Activated CD4-positive, alpha-beta memory T cell treated with anti-CD3 and anti-CD28 coated beads for 36 hours (primary cell): ENCODE measurements at regions not wholly inside any gene's neighbourhood (a gene's known extent, or its start where the extent isn't known, plus 50 kb on each side); places are given as distances from the start of the nearest gene placed in this dataset.
A peak's percentile ranks its signal among the peaks of the same experiment; 100 is the strongest.

Experiments used
- CTCF ChIA-PET: fragments of 350-600 bp; sonication (Branson Sonifier 250); formaldehyde crosslinking; loops from one replicate; lab custom pipeline; 2021; ENCODE audit warnings: antibody characterized with exemption, inconsistent platforms; lab: Charles Lee
- POLR2A ChIA-PET: fragments of 350-600 bp; sonication (Branson Sonifier 250); formaldehyde crosslinking; loops from one replicate; lab custom pipeline; 2021; ENCODE audit warnings: antibody characterized with exemption; lab: Charles Lee
- DNase-seq: peaks from one replicate; pipeline ENCODE4 v3.0.0-alpha.2; 2020
- H3K27ac Mint-ChIP-seq: one replicate; pipeline ENCODE4 v1.8.0; 2021; ENCODE audit warnings: mixed read lengths
- H3K27me3 Mint-ChIP-seq: one replicate; pipeline ENCODE4 v1.8.0; 2021; ENCODE audit warnings: mixed read lengths
- H3K36me3 Mint-ChIP-seq: one replicate; pipeline ENCODE4 v1.8.0; 2021; ENCODE audit warnings: mixed read lengths
- H3K4me1 Mint-ChIP-seq: one replicate; pipeline ENCODE4 v1.8.0; 2021; ENCODE audit warnings: low read depth, mixed read lengths
- H3K4me3 Mint-ChIP-seq: one replicate; pipeline ENCODE4 v1.8.0; 2021; ENCODE audit warnings: mild to moderate bottlenecking, mixed read lengths
- H3K9me3 Mint-ChIP-seq: one replicate; pipeline ENCODE4 v1.8.0; 2021; ENCODE audit warnings: mixed read lengths
- intact Hi-C: fragments of 100-400 bp; cut with micrococcal nuclease; formaldehyde crosslinking; loops from one replicate; pipeline ENCODE4 v1.15.1; 2023

DNA sequence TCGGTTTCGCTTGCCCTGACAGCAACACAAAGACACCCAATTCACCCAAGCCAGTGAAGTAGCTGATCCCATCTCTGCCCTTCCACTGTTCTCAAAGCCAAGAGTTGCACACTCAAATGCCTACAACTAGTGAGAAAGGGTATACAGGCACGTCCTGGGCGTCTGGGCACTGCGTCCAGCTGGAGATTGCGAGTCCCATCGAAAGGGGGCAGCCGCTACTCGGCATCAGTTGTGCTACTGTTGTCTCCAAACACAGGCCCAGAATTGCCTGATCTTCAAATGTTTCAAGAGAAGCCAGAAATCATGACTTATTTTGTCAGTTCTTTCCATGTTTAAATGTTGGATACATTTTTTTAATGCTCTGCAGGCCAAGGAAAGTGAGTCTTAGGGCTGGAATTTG is 487.8 kb downstream of the BCOR start:
- DNase-seq: no peak

DNA sequence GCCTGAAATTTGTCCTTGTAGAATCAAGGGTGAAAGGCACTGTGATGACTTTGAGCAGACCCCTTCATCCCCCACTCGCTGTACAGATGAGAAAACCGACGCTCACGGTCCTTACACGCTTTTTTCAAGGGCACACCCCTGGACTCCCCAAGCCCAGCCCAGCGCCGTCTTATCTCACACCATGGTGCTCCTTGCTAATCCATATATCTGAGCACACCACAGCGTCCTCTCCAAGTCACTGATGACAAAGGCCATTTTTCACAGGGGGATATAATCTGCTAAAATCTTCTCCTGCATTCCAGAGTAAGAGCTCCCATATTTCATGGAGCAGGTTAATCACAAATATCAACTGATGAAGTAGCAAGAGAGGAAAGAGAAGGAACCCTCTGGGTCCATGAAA is 486.3 kb downstream of the BCOR start:
- no peaks in the 10 kb centered on the region for H3K9me3 Mint-ChIP-seq
- CTCF ChIA-PET: no interaction called here
- POLR2A ChIA-PET: no interaction called here
- H3K27ac Mint-ChIP-seq: no peak overlapping the region
- H3K27me3 Mint-ChIP-seq: no peaks in the 10 kb centered on the region
- no peak for DNase-seq
- no peak overlapping the region for H3K4me3 Mint-ChIP-seq
- no peaks in the 10 kb centered on the region for H3K36me3 Mint-ChIP-seq
- peaks cover 25% of the 10 kb centered on the region for H3K4me1 Mint-ChIP-seq
- intact Hi-C loops: loop anchor here (5.0 to 10.0 kb wide), 2 partner anchors 124 to 347 kb away; no protein-coding TSS in a partner anchor

More for the DNA sequence above, 487.8 kb downstream of the BCOR start:
- CTCF ChIA-PET: no interaction called here
- intact Hi-C loops: loop anchor here (5.0 to 10.0 kb wide), 2 partner anchors 123 to 345 kb away; no protein-coding TSS in a partner anchor
- Mint-ChIP-seq H3K9me3 (no peaks in the 10 kb centered on the region), H3K27me3 (no peaks in the 10 kb centered on the region), H3K27ac (no peak overlapping the region), H3K4me1 (peaks cover 14% of the 10 kb centered on the region), H3K4me3 (no peak overlapping the region), H3K36me3 (no peaks in the 10 kb centered on the region)
- POLR2A ChIA-PET: no interaction called here

DNA sequence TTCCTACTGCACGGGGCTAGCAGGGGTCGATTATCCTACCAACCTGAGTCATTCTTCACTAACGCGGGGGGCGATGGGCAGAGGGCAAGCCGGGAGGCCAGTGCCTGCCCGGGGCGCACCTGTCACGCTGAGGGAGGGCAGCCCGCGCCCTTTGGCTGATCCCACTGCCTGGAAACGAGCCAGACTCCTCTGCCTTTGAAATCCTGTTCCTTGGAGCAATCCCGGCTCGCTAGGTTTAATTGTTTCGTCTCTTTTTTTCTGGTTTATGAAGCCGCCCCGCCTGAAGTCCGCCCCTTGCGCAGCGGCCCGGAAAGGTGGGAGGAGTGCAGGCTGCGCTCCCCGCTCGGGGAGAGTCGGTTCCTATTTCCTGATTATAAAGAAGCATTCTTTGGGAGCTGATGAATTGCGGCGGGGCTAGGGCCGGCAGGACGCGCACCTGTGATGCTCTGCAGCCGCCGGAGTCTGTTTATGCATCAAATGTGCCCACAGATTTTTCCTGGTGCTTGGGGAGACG is 484.2 kb downstream of the BCOR start:
- peak; percentile 35 for DNase-seq
- POLR2A ChIA-PET: interaction anchor here (0.7 to 1.6 kb wide), 4 partner anchors 18 to 282 kb away, joined by 3 to 8 read pairs (median 4); no protein-coding TSS in a partner anchor

DNA sequence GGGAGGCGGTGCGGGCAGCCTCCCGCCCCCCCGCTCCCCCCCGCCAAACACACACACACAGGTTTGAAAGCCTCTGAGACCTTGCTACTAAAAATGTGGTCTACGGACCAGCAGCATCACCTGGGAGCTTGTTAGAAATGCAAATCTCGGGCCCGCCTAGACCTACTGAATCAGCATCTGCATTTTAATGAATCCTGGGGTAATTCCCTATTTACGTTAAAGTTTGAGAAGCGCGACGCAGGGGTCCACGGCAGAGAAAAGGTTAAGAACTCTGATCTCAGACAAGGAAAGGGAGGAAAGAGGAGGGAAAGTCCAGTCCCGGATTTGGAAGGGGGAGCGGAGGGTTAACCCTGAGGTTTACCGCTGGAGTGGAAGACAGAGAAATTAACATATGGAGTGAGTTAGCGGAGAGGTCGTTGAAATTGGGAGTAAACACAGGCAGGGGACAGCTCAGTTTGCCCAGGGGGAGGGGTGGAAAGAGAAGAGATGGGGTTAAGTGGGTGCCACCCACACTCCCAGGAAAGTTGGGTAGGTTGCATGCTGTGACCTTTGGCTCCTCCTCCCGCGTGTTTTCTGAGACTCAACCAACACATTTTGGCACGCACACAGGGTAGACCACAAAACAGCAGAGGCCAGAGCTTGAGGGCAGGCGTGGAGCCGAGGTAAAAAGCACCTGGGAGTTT is 483.6 kb downstream of the BCOR start:
- peaks cover 29% of the 10 kb centered on the region for H3K4me1 Mint-ChIP-seq
- peak overlapping the region; percentile 95 for H3K27ac Mint-ChIP-seq
- no peaks in the 10 kb centered on the region for H3K9me3 Mint-ChIP-seq
- ChIA-PET POLR2A (interaction anchor here (0.7 to 1.6 kb wide), 4 partner anchors 18 to 283 kb away, joined by 3 to 8 read pairs (median 4); no protein-coding TSS in a partner anchor), CTCF (no interaction called here)
- DNase-seq: peak; percentile 84
- no peaks in the 10 kb centered on the region for H3K36me3 Mint-ChIP-seq
- H3K4me3 Mint-ChIP-seq: peak overlapping the region; percentile 78
- no peaks in the 10 kb centered on the region for H3K27me3 Mint-ChIP-seq
- intact Hi-C loops: loop anchor here (1.0 to 10.0 kb wide), 5 partner anchors 18 to 349 kb away; no protein-coding TSS in a partner anchor

More for the DNA sequence above, 484.2 kb downstream of the BCOR start:
- no peaks in the 10 kb centered on the region for H3K9me3 Mint-ChIP-seq
- intact Hi-C loops: loop anchor here (5.0 to 10.0 kb wide), 2 partner anchors 126 to 349 kb away; no protein-coding TSS in a partner anchor
- peak overlapping the region; percentile 95 for H3K27ac Mint-ChIP-seq
- peaks cover 29% of the 10 kb centered on the region for H3K4me1 Mint-ChIP-seq
- no peaks in the 10 kb centered on the region for H3K27me3 Mint-ChIP-seq
- CTCF ChIA-PET: interaction anchor here (0.6 kb wide), 1 partner anchor 173 kb away, joined by 3 read pairs; no protein-coding TSS in a partner anchor
- peak overlapping the region; percentile 78 for H3K4me3 Mint-ChIP-seq
- no peaks in the 10 kb centered on the region for H3K36me3 Mint-ChIP-seq

DNA sequence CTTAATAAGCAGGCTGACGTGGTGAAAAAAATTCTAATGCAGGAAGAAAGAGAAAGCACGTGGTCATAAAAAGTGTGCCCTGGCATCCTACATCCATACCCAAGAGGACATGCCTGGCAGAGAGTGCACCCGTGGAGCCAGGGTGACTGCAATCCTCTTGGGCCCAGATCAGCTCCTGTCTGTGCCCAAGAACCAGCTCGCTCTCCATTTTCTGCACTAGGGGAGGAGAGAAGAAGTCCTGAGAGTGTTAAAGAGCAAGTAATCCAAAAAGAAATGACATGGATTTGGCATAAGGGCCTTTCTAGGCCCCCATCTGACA is 483.1 kb downstream of the BCOR start:
- no peaks in the 10 kb centered on the region for H3K9me3 Mint-ChIP-seq
- no peaks in the 10 kb centered on the region for H3K27me3 Mint-ChIP-seq
- peak overlapping the region; percentile 78 for H3K4me3 Mint-ChIP-seq
- ChIA-PET CTCF (no interaction called here), POLR2A (interaction anchor here (1.2 to 1.6 kb wide), 3 partner anchors 19 to 283 kb away, joined by 3 to 8 read pairs (median 4); no protein-coding TSS in a partner anchor)
- H3K36me3 Mint-ChIP-seq: no peaks in the 10 kb centered on the region
- peaks cover 29% of the 10 kb centered on the region for H3K4me1 Mint-ChIP-seq
- intact Hi-C loops: loop anchor here (1.0 to 10.0 kb wide), 5 partner anchors 18 to 350 kb away; no protein-coding TSS in a partner anchor
- no peak for DNase-seq
- peak overlapping the region; percentile 95 for H3K27ac Mint-ChIP-seq

DNA sequence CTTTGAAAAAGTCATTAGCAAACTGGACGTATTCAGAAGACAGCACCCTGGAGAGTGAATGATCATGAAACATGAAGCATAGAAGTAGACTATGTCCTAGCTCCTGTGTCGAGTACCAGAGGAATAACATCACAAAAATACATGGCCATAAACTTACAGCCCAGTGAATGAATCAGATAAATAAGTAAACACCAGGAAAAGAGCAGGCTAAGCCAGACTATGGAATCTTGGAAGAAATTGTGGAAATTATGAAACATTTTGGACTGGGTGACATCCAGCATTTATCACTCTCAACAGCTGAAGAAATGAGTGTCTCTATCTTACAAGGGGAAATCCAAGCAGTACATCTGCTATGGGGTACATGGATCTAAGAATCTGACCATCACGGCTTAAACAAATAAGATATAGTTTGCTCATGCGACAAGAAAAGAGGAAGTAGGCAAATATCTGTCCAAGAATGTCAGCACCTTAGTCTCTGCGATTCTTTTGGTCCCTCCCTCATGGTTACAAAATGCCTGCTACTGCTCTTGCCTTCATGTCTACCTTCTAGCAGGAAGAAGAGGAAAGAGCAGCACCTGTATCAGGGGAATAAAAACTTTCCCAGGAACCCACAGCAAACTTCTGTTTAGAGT is 481.5 kb downstream of the BCOR start:
- no peaks in the 10 kb centered on the region for H3K36me3 Mint-ChIP-seq
- intact Hi-C loops: loop anchor here (10.0 kb wide), 1 partner anchor 351 kb away; no protein-coding TSS in a partner anchor
- H3K27ac Mint-ChIP-seq: no peak overlapping the region
- peaks cover 29% of the 10 kb centered on the region for H3K4me1 Mint-ChIP-seq
- no peaks in the 10 kb centered on the region for H3K9me3 Mint-ChIP-seq
- ChIA-PET POLR2A (no interaction called here), CTCF (no interaction called here)
- no peaks in the 10 kb centered on the region for H3K27me3 Mint-ChIP-seq
- DNase-seq: no peak
- no peak overlapping the region for H3K4me3 Mint-ChIP-seq

DNA sequence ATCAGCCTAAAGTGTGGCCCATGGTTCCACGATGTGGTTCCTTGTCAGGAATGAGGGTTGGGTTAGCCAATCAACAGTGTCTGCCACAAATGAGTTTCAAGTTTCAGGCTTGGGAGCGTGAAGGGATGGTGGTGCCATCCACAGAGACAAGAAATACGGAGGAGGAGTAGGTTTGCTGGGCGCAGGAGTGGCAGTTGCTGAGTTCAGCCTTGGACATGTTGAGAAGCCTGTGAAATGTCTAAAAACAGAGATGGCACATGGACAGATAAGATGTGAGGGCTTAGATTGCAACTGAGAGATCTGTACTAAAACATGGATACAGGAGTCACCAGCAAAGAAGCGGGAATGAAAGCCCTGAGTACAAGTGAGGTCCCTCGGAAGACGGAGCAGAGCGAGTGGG is 481.0 kb downstream of the BCOR start:
- Mint-ChIP-seq H3K27me3 (no peaks in the 10 kb centered on the region), H3K4me3 (no peak overlapping the region), H3K27ac (no peak overlapping the region), H3K9me3 (peaks cover 2% of the 10 kb centered on the region), H3K36me3 (no peaks in the 10 kb centered on the region), H3K4me1 (peaks cover 29% of the 10 kb centered on the region)
- CTCF ChIA-PET: no interaction called here
- POLR2A ChIA-PET: no interaction called here
- no peak for DNase-seq
- intact Hi-C loops: loop anchor here (10.0 kb wide), 1 partner anchor 352 kb away; no protein-coding TSS in a partner anchor

DNA sequence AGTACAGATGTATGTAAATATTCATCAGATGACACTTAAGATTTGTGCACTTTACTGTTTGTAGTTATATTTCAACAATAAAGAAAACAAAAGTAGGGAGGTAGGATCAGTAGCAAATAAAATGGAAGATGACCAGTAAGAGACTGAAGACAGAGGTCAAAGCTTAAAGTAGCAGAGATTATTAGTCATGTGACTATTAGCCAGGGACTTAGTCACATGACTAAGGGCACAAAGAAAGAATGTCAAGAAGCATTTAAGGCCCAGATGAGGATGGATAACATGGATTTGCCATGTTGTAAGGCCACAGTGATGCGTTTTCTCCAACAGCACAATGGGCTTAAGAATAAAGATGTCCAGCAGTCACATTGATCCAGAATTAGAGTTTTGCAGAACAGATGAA is 479.6 kb downstream of the BCOR start:
- H3K4me1 Mint-ChIP-seq: peaks cover 26% of the 10 kb centered on the region
- ChIA-PET POLR2A (no interaction called here), CTCF (no interaction called here)
- H3K27me3 Mint-ChIP-seq: no peaks in the 10 kb centered on the region
- no peak overlapping the region for H3K27ac Mint-ChIP-seq
- H3K9me3 Mint-ChIP-seq: peaks cover 6% of the 10 kb centered on the region
- no peaks in the 10 kb centered on the region for H3K36me3 Mint-ChIP-seq
- intact Hi-C loops: loop anchor here (10.0 kb wide), 1 partner anchor 353 kb away; no protein-coding TSS in a partner anchor
- no peak overlapping the region for H3K4me3 Mint-ChIP-seq
- no peak for DNase-seq

DNA sequence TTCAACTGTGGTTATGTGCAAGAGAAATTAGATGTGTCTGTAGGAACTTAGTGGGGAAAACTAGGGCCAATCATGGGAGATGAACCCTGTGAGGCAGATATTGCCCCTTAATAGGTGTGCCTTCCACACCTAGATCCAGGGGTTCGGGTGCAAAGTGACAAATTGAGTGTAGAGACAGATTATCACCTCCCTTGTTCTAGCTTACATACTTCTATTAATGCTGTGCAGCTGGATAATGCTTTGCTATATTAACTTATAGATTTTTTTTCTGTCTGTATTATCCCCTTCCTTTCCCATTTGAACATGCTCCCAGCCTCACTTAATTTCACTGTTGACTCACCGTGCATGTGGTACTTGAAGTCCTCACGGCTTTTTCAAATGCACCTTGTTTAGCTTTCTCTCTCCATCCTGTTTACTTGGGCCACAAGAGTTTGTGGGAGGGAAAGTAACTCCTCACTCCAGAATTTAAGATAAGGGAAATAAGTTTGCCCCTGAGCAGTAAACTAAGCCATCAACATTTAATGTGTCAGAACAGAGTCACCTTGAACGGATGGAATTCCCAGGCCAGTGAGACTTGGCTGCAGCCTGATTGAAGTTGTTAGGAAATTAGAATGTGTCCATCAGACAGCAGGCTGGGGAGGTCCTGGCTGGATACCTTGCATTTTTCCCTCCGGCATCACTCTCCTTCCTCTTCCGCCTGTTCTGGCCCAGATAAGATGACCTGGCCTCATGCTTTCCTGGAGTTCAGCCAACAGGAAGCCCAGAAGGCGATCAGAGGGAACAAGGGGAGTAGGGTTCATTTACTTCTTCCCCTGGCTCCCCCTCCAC is 478.4 kb downstream of the BCOR start:
- intact Hi-C loops: loop anchor here (10.0 kb wide), 1 partner anchor 355 kb away; no protein-coding TSS in a partner anchor
- ChIA-PET POLR2A (no interaction called here), CTCF (no interaction called here)
- H3K27ac Mint-ChIP-seq: no peak overlapping the region
- H3K4me1 Mint-ChIP-seq: peaks cover 20% of the 10 kb centered on the region
- DNase-seq: no peak
- no peaks in the 10 kb centered on the region for H3K27me3 Mint-ChIP-seq
- no peaks in the 10 kb centered on the region for H3K36me3 Mint-ChIP-seq
- H3K4me3 Mint-ChIP-seq: no peak overlapping the region
- H3K9me3 Mint-ChIP-seq: peaks cover 6% of the 10 kb centered on the region

DNA sequence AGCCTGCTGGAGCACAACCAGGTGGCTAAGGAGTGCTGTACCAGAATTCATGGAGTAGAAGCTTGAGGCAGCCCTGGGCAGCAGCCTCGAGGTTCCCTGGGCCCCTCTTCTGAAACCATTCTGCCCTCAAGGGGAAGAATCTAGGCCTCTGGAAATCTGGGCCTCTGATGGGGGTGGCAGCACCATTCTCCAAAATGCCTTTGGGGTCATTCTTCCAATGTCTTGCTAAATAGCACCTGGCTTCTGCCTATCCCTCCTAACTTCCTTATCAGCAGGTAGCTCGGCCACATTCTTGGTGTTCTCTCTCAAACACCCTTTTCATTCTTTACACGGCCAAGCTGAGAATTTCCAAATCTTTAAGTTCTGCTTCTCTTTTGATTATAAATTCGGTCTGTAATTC is 473.6 kb downstream of the BCOR start:
- POLR2A ChIA-PET: no interaction called here
- H3K27me3 Mint-ChIP-seq: no peaks in the 10 kb centered on the region

DNA sequence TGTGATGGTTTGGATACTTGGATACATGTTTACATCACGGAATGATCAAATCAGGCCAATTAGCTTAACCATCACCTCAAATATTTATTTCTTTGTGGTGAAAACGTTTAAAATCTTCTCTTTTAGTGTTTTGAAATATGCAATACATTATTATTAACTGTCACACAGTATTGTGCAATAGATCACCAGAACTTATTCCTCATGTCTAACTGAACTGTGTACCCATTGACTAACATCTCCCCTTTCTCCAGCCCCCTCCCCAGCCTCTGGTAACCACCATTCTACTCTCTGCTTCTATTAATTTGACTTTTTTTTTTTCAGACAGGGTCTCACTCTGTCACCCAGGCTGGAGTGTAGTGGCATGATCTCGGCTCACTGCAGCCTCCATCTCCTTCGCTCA is 471.9 kb downstream of the BCOR start:
- CTCF ChIA-PET: no interaction called here

More for the DNA sequence above, 473.6 kb downstream of the BCOR start:
- CTCF ChIA-PET: no interaction called here
- Mint-ChIP-seq H3K27ac (no peak overlapping the region), H3K9me3 (peaks cover 6% of the 10 kb centered on the region), H3K36me3 (no peaks in the 10 kb centered on the region), H3K4me3 (no peak overlapping the region), H3K4me1 (peaks cover 11% of the 10 kb centered on the region)
- DNase-seq: no peak
- intact Hi-C loops: no loop called here

More for the DNA sequence above, 471.9 kb downstream of the BCOR start:
- H3K36me3 Mint-ChIP-seq: no peaks in the 10 kb centered on the region
- peaks cover 6% of the 10 kb centered on the region for H3K9me3 Mint-ChIP-seq
- peaks cover 17% of the 10 kb centered on the region for H3K4me1 Mint-ChIP-seq
- H3K27me3 Mint-ChIP-seq: no peaks in the 10 kb centered on the region
- POLR2A ChIA-PET: no interaction called here
- no peak overlapping the region for H3K4me3 Mint-ChIP-seq
- intact Hi-C loops: no loop called here
- H3K27ac Mint-ChIP-seq: no peak overlapping the region
- no peak for DNase-seq
